Type B pancreatic cell (in vitro differentiated cells): ENCODE measurements at regions not wholly inside any gene's neighbourhood (a gene's known extent, or its start where the extent isn't known, plus 50 kb on each side); places are given as distances from the start of the nearest gene placed in this dataset.

ENCODE experiments used
- DNase-seq: peaks from one replicate; pipeline ENCODE4 v3.0.0; 2021; ENCODE audit warnings: mixed read lengths; ENCODE audit not compliant: unreplicated experiment; ENCODE audit errors: extremely low spot score
- H3K27ac Mint-ChIP-seq: 2 replicates; pipeline ENCODE4 v1.8.0; 2021; ENCODE audit warnings: mild to moderate bottlenecking, mixed read lengths
- H3K27me3 Mint-ChIP-seq: 2 replicates; pipeline ENCODE4 v1.8.0; 2021; ENCODE audit warnings: mixed read lengths
- H3K36me3 Mint-ChIP-seq: 2 replicates; pipeline ENCODE4 v1.8.0; 2021; ENCODE audit warnings: mixed read lengths
- H3K4me1 Mint-ChIP-seq: one replicate; pipeline ENCODE4 v1.8.0; 2021; ENCODE audit warnings: mixed read lengths; ENCODE audit not compliant: unreplicated experiment
- H3K4me3 Mint-ChIP-seq: 2 replicates; pipeline ENCODE4 v1.8.0; 2021; ENCODE audit warnings: mild to moderate bottlenecking, mixed read lengths
- H3K9me3 Mint-ChIP-seq: 2 replicates; pipeline ENCODE4 v1.8.0; 2021; ENCODE audit warnings: mixed read lengths
- TF ChIP-seq, protein P1 (sequence below): fragments of 200-600 bp; sonication (generic); conservative IDR thresholded peaks from 2 replicates; pipeline ENCODE4 v1.5.0; 2021; ENCODE audit warnings: antibody characterized with exemption, mild to moderate bottlenecking

DNA sequence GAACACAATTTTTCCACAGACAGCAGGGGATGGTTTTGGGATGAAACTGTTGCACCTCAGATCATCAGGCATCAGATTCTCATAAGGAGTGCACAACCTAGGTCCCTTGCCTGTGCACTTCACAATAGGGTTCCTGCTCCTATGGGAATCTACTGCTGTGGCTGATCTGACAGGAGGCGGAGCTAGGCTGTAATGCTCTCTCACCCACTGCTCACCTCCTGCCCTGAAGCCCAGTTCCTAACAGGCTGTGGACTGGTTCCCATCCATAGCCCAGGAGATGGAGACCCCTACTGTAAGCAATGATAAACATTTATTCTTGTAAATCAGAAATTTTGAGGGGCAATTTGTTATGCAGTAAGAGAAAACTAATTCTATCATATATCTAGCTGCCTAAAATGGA is 1234.7 kb downstream of the SLITRK1 start:
- Mint-ChIP-seq H3K27ac (no peak overlapping the region), H3K36me3 (no peaks in the 10 kb centered on the region), H3K9me3 (no peaks in the 10 kb centered on the region), H3K4me1 (peaks cover 4% of the 10 kb centered on the region), H3K27me3 (no peaks in the 10 kb centered on the region), H3K4me3 (no peak overlapping the region)
- TF ChIP-seq, protein P1, sequence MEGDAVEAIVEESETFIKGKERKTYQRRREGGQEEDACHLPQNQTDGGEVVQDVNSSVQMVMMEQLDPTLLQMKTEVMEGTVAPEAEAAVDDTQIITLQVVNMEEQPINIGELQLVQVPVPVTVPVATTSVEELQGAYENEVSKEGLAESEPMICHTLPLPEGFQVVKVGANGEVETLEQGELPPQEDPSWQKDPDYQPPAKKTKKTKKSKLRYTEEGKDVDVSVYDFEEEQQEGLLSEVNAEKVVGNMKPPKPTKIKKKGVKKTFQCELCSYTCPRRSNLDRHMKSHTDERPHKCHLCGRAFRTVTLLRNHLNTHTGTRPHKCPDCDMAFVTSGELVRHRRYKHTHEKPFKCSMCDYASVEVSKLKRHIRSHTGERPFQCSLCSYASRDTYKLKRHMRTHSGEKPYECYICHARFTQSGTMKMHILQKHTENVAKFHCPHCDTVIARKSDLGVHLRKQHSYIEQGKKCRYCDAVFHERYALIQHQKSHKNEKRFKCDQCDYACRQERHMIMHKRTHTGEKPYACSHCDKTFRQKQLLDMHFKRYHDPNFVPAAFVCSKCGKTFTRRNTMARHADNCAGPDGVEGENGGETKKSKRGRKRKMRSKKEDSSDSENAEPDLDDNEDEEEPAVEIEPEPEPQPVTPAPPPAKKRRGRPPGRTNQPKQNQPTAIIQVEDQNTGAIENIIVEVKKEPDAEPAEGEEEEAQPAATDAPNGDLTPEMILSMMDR = no peak
- DNase-seq = no peak

DNA sequence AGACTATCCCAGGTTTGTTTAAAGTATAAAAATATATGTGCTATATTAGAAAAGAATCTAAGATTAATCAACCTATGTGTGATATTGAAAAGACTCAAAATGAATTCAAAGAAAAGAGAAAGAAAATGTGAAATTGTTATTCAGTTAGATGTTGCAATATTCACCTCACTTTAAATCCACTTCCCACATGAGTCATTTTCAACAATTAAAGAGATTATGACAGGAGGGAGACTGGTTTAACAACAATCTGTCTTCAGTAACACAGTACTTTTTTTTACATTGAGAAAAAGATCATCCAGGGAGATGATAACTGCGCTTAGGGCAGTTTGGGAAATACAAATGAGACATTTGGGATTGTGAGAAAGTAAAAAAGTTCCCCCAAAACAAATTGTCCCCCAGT is 1246.2 kb downstream of the SLITRK1 start:
- TF ChIP-seq, protein P1 = no peak
- DNase-seq = no peak
- no peak overlapping the region for H3K27ac Mint-ChIP-seq
- H3K9me3 Mint-ChIP-seq = no peaks in the 10 kb centered on the region
- no peaks in the 10 kb centered on the region for H3K36me3 Mint-ChIP-seq
- no peak overlapping the region for H3K4me3 Mint-ChIP-seq
- no peaks in the 10 kb centered on the region for H3K27me3 Mint-ChIP-seq
- H3K4me1 Mint-ChIP-seq = no peaks in the 10 kb centered on the region

DNA sequence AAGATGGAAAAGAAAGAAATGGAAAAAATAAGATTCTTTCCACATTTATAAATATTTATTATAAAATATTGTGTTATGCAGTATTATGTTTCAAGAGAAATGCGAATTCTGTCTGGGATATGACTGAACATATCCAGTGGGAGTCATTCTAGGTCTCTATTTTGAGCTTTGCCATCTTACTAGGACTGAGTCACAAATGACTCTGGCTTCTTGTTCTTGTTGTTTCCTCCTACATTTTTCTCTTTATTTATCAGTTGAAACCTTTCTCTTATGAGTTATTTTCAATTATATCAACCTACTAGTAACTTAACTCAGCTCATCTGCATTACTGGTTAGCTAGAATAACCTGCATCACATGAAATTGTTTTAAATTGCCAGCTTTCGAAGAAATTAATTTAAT is 1247.3 kb downstream of the SLITRK1 start:
- TF ChIP-seq, protein P1 = no peak
- no peaks in the 10 kb centered on the region for H3K36me3 Mint-ChIP-seq
- no peaks in the 10 kb centered on the region for H3K27me3 Mint-ChIP-seq
- no peak overlapping the region for H3K4me3 Mint-ChIP-seq
- H3K27ac Mint-ChIP-seq = no peak overlapping the region
- no peak for DNase-seq
- H3K9me3 Mint-ChIP-seq = no peaks in the 10 kb centered on the region
- no peaks in the 10 kb centered on the region for H3K4me1 Mint-ChIP-seq

DNA sequence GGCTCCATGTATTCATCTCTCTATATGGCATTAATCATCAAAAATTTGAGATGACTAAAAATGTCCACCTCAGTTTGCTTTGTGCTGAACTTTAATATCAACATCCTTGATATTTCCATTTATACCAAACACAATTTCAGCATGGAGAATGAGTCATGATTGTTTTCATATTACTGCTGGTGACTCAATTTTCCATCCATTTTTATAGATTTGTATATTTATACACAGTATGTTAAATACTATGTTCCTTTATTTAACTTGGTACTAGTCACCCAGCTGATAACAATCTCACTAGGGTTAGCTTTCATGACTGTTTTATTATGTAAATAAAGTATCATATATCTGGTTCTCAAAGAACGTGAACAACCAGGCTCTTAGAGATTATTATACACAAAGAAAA is 1255.1 kb downstream of the SLITRK1 start:
- TF ChIP-seq, protein P1 = no peak
- Mint-ChIP-seq H3K9me3 (no peaks in the 10 kb centered on the region), H3K36me3 (no peaks in the 10 kb centered on the region), H3K27me3 (no peaks in the 10 kb centered on the region), H3K4me1 (no peaks in the 10 kb centered on the region), H3K4me3 (no peak overlapping the region), H3K27ac (no peak overlapping the region)
- no peak for DNase-seq

DNA sequence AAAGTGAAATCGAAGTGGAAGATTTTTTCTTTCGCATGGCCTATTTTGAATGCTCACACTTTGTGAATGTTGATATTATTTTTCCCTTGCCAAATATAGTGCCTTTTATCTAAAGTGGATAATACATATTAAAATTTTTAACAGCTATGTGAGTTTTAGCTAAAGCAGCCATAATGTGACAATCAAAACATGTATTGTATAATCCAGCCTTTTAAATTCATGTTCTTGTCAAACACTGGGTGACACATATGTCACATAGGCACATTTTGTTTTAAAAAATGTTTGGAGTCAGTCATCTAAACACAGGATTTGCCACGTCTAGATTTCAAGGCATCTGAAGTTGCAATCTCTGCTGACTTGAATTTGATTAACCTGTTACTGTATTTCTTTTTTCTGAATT is 1256.6 kb downstream of the SLITRK1 start:
- no peak for DNase-seq
- Mint-ChIP-seq H3K9me3 (no peaks in the 10 kb centered on the region), H3K27me3 (no peaks in the 10 kb centered on the region), H3K4me3 (no peak overlapping the region), H3K27ac (no peak overlapping the region), H3K36me3 (no peaks in the 10 kb centered on the region), H3K4me1 (no peaks in the 10 kb centered on the region)
- TF ChIP-seq, protein P1 = no peak

DNA sequence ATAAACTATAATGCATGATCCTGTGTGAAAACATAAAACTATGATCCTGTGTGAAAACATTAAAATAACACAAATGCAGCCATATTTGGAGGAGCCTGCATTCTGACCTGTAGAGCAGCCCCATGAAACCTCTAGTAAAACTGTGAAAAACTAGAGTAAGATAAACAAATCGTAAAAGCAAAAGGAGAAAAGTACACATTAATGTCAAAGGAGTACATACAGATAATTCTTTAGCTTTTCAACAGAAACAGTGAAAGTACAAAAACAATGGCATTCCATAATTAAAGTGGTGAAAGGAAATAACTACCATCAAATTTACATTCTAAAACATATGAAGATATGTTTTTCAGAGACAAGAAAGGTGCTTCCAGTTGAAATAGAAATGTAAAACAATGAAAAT is 1267.2 kb downstream of the SLITRK1 start:
- no peaks in the 10 kb centered on the region for H3K27me3 Mint-ChIP-seq
- H3K9me3 Mint-ChIP-seq = no peaks in the 10 kb centered on the region
- no peak overlapping the region for H3K4me3 Mint-ChIP-seq
- H3K27ac Mint-ChIP-seq = no peak overlapping the region
- DNase-seq = no peak
- H3K36me3 Mint-ChIP-seq = no peaks in the 10 kb centered on the region
- H3K4me1 Mint-ChIP-seq = no peaks in the 10 kb centered on the region
- TF ChIP-seq, protein P1 = no peak
